Eye (tissue), 1 donor: ENCODE measurements at regions not wholly inside any gene's neighbourhood (a gene's known extent, or its start where the extent isn't known, plus 50 kb on each side); places are given as distances from the start of the nearest gene placed in this dataset.
A peak's percentile ranks its signal among the peaks of the same experiment; 100 is the strongest.
"Not testable (repeated sequence)": the region's sequence is repeated elsewhere in the genome, so short reads cannot be mapped to it uniquely, and the experiment has no call there.

Experiments used
- DNase-seq: peaks from one replicate; pipeline ENCODE4 v3.0.0-alpha.2; 2015

DNA sequence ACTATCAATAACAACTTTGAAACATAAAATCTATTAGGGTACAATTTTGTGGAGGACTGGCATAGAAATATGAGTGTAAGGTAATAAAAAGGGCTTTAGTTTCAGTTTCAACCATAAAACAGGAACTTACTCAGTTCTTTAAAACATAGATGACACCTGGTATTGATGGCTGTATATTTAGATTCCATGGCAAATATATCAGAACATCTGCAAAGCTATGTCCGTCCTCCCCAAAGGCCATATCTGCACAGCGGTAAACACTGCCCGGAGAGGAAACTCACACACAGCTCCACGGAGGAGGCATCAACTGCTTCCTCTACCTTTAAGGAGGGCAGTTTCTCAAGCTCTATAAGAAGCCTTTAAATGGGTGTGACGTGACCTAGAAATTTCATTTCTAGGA is 993.3 kb downstream of the BRD1 start:
- DNase-seq: no peak

DNA sequence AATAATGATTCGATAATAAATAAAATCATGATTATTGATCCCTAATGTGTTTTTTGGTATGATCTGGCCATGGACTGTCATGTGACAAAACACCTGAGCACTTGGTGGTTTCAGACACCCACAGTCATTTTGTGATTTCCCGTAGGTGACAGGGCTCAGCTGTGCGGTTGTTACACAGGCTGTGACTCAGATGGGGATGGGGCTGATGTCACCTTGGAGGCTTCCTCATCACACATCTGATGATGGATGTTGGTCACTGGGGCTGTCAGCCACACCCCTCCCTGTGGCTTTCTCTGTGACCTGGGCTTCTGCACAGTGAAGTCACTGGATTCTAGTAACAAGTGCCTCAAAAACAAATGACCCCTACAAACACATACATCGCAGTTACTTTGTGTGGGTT is 995.1 kb downstream of the BRD1 start:
- no peak for DNase-seq

DNA sequence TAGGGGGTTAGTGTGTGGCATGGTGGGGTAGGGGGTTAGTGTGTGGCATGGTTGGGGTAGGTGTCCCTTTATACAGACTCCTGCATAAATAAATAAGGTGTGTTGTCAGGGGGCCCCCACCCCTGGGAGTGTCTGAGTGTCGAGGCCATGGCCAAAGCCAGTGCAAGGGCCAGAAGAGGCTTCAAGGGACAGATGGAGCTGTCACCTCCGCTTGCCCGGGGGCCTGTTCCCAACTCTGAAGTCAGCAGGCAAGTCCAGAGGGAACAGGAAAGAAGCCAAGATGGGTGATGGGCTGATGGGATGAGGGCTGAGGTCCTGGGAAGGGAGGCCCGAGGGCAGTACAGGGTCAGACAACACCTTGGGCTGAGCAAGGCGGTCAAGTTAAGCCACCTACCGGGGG is 997.8 kb downstream of the BRD1 start:
- no peak for DNase-seq

DNA sequence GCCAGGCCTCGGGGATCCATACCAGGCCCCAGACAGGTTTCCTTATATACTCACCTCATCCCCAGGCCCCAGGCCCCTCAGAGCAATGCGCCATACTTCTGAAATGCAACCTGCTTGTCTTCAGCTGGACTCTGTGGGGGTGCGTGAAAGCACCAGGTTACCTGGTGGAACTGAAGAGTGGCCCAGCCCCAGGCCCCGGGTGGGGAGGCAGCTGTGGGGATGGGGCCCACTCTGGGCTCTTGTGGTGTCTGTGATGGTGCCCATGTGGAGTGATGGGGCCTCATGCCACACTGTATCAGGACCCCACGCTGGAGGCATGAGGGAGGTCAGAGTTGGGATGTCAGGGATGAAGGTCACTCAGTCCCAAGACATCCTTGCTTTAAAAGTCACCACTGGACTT is 999.0 kb downstream of the BRD1 start:
- DNase-seq: no peak

DNA sequence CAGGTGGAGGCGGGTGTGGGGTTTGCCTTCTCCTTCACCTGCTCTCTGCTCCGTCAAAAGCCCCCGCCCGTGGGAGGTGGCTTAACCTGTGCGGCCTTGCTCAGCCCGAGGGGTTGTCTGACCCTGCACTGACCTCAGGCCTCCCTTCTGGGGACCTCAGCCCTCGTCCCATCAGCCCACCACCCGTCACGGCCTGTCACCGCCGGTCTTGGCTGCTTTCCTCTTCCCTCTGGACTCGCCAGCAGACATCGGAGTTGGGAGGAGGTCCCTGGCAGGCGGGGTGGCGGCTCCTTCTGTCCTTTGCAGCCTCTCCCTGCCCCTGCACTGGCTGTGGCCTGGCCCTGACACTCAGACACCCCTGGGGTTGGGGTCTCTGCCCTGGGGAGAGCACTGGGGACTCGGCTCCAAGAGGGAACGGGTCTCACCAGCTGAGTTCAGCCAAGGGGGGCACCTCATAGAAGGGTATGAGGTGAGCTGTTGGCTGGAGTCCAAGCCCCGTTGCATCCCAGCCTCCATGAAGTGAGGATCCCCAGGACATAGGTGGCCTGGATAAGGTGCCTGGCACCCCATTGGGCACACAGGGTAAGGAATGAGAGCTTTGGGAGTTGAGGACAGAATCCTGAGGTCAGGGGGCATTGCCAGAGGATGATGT is 999.6 kb downstream of the BRD1 start:
- DNase-seq: peak; percentile 36

DNA sequence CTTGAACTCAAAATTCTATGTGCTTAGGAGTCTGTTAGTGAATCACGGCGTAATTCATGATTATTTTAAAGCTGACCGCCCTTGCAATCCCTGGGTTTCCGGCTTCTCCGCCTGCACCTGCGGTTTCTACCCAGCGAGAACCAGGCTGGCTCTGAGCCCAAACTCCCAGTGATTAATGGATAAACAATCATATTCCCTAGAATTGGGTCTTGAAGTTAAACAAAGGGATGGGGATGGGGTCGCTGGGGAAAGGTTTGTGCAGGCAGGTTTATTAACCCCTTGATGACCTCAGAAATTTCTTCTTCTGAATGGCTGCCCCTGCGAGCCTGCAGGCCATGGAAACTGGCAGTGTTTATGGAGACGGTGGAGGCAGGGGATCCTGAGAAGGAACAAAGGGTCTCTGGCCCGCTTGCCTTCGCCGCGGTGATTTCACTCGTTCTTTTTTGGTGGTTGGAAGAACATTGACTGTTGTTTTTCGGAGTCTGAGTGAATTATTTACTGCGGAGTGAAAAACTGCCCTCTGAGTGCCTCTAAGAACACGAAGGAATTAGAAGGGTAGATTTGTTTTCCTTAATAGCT is 1000.3 kb downstream of the BRD1 start:
- DNase-seq: peak; percentile 31

DNA sequence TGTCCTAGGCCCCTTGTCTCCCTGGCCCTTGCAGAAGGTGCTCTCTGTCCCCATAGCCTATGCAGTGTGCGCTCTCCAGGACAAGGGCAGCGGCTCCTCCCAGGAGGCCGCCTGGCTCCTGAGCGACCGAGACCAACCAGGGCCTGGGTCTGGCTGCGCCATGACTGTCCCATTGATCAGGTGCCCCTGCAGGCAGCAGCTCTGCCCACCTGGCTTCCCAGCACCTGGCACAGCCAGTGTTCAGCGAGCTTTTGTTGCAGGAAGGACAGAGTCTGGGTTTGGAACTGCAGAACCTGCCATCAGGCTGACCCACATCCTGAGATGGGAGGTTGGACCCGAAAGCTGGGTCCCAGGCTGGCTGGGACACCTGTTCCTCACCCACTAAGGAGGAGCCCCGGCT is 1001.1 kb downstream of the BRD1 start:
- no peak for DNase-seq

DNA sequence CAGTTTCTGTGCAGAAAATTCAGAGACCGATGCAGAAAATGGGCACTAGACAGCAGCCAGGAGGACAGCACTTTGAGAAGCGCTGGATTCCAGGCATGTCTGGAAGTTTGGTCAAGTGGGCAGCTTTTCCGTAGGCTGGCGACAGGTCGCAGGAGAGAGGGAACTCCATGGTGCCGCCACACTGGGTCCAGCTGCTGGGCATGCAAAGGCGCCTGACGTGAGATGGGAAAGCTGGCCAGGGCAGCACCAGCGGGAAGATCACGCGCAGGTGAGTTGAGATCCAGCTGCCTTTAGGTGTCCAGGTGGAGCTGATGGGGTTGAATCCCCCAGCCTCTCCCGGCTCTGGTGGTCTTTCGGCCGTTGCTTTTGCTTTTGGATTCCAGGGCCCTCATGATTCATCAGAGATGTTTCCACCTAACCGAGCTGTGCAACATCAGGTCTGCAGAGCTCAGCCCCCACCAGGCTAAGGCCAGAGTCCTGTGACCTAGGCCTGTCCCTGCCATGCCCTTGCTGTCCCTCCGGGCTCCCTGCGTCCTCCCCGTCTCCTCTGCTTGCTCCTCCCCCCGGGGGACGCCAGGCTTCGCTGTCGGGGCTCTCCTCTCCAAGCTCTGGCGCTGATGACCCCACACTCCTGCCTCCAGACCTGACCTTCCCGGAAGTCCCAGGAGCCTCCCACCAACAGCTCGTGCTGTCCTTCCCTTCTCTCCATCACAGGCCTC is 1001.7 kb downstream of the BRD1 start:
- no peak for DNase-seq

DNA sequence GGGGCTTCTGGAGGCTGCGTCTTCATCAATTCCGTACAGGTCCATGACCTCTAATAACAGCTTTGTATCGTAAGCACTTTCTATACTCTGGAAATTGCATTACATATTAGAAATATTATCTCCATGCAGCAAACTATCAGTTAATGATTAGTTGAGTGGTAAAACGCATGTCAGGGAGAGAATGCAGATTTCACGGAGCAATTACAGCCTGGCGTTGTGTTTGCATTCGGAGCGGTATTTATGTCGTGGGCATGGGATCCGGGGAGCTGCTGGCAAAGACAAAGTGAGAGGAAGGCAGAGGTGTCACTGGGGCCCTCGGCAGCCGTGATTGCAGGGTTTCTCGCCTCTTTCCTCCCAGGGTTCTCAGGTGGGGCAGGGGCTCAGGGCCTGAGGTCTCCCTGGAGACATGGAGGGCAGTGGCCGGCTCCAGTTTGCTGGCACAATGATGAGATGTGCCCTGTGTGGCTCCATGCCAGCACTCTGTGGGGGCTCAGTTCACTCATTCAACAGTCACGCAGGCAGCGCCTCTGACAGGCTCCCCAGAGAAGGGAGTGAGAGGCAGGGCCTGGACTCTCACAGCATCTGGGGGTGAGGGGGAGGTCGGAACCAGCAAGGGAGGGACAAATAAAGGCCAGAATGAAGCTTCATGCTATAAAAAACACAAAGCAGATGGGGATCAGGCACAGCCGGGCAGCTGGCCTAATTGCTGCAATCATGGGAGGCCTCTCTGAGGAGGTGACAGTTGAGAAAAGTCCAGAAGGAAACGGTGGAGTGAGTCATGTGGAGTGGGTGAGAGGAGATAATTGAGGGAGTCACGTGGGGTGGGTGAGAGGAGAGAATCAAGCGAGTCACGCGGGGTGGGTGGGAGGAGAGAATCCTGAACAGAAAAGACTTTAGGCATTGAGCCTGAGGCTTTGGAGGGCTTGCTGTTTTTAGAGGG is 1002.7 kb downstream of the BRD1 start:
- DNase-seq: peak; percentile 42

DNA sequence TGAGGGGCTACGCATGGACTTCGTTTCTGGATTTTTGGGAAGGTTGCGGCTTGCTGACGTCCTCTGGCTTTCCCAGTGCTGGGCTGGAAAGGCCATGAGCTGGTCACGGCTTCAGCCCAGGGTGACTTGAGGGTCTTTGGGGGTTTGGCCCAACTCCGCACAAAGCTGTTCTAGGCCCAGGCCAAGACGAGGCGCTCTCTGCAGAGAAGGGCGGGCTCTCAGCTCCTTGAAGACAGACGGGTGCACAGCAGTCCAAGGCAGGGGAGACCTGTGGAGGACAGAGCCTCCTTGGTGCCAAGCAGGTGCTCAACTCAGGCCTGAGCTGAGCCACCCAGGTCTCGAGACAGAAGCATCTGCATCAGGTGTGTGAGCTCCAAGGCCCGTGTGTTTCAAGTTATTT is 1003.7 kb downstream of the BRD1 start:
- DNase-seq: no peak

DNA sequence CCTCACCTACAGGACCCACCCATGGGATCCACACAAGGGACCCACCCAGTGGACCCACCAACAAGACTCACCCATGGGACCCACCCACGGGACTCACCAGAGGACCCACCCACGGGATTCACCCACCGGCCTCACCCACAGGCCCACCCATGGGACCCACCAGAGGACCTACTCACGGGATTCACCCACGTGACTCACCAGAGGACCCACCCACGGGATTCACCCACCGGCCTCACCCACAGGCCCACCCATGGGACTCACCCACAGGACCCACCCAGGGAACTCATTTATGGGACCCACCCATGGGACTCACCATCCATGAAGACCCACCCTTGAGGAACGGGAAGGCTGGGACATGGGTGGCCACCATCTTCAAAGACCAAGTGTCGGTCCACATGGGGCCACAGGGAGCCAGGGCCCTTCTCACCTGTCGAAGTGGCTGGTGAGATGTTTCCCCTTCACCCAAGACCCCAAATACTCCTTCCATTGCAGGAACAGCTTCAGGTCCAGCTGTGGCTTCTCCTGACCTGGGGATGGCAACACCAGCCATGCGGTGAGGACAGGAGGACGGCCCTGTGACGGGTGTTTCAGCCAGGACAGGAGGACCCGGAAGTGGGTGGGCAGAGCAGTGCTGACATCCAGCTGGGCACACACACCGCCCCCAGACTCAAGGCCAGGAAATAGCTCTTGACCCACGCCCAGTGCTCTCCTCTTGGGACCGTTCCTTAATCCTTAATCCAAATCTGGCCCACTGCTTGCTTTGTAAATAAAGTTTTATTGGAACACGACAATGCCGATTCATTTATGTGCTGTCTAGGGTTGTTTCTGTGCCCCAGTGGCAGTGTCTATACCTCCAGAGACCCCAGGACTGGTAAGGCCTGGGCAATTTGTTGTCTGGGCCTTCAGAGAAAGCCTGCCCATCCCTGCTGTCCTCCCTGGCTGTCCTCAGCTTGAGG is 1005.1 kb downstream of the BRD1 start:
- no peak for DNase-seq

DNA sequence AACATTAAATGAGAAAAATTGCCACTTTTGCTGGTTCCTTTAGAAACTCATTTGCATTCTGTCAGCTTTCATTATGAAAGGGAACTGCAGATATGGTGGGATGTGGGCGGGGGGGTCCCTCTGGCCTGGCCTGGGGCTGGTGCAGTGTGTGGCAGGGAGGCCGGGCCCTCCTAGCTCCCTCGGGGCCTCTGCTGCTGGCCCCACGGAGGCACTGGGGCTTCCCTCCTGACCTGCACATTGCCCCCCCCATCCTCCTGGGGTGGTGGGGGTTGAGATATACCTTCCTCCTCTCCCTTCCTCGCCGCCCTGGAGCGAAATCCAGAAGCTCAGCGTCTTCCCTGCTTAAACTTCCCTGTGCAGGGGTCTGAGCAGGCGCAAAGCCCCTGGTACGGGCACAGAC is 1005.9 kb downstream of the BRD1 start:
- no peak for DNase-seq

DNA sequence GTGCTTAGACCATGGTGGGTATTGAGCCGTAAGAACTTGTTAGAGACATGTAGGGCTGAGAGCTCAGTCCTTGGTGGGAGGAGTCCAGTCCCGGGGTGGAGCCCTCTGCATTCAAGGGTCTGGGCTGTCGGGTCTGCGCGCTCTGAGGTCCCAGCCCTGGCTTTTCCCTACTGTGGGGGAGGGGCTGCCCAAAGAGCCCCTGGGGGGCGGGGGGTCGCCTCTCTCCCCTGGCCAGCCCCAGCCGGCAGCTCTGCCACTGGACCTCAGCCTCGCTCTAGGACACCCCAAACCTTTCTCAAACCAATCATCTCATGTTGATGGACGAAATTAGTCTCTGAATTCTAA is 1006.4 kb downstream of the BRD1 start:
- DNase-seq: no peak

DNA sequence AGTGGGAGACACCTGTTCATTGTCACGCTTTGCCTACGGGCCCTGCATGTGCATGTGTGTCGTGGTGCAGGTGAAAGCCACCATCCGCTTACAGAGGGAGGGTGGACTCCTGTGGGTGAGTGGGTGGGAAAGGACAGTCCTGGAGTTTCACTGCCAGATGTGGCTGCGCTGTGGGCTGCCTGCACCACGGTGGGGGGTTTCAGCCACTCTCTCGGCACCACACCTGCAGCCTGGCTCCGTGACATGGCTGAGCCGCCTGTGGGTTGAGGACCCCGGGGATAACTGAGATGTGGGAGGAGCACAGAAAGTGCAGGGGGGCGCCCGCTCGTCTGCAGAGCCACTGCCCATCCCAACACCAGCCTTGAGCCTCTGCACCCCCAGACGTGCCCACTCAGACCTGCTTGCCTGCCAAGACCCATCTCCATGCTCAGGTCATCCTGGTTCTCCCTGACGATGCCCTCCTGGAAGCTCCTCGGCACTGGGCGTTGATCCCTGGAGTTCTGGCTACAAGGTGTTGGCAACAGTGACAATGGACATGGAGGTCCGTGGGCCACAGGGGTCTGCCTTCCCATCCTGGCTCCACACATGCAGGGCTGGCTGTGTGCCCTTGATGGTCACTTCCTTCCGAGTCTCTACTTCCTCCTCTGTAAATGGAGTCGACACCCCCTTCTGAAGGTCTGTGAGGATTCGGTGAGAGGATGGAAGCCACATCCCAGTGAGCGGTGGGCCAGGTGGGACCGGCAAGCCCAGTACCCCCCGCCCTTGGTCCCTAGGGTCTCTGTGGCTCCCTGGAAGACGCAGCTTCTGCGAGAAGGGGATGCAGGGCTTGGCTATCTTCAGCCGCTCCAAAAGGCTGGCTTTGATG is 1007.0 kb downstream of the BRD1 start:
- DNase-seq: no peak

DNA sequence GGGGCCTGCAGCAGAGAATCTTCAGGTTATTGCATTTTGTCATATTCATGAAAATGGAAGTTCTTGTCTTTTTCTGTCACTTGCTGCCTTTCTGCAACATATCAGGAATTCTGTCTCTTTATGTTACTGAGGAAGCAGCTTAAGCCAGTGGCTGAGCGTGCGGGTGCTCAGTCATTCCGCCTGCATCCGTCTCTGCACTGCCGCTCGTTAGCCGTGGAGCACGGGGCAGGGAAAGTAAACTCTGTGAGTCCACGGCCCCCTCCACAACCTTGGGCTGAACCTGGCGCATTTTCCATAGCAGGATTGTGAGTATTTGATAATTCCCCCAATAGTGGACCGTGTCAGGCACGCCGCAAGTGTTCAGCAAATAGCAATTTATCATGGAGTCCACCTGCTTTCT is 1007.7 kb downstream of the BRD1 start:
- no peak for DNase-seq

DNA sequence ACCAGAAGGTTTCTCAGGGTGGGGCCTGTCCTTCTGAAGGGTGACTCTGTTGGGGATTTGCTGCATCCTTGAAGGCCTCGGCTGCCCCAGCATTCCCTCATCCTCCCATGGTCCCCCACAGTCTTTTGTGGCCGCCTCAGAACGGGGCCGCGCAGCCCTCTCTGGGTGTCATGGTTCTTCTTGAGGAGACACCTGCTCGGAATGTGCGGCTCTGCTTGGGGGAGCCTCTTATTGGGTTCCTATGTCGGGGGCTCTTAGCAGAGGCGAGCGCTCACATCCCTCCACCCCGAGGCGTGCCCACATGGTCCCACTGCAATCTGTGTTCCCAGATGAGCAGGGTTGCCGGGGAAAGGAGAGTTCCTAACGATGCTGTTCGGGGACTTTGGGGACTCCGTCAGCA is 1008.4 kb downstream of the BRD1 start:
- no peak for DNase-seq

DNA sequence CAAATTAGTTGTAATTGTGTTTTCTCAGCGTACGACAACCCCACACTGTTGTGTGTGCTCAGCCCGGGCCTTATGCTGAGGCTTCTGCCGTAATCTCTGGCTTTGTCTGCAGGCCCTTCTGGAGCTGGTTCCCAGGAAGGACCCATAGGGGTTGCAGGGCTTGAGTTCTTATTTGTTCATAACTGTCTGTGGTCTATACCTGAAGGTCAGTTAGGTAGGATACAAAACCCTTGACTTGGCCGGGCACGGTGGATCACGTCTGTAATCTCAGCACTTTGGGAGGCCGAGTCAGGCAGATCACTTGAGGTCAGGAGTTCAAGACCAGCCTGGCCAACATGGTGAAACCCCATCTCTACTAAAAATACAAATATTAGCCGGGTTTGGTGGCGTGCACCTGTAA is 1010.2 kb downstream of the BRD1 start:
- DNase-seq: not testable (repeated sequence)

DNA sequence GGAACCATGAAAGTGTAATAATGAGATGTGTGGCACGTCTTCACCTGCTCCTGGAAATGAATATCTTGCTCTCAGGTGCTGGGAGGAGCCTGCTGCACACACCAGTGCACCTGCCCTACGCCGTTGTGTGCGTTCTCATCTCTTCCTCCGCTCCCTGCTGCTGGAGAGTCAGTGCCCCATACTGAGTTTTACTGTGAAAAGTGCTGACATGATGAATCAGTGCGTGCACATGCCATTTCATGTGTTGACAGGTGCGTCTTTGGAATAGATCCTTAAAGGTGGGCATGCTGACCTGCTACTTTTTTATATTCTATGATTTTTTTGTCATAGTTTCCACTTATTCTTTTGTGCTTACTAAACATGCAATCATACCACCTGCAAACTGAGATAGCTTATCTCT is 1015.8 kb downstream of the BRD1 start:
- DNase-seq: no peak

DNA sequence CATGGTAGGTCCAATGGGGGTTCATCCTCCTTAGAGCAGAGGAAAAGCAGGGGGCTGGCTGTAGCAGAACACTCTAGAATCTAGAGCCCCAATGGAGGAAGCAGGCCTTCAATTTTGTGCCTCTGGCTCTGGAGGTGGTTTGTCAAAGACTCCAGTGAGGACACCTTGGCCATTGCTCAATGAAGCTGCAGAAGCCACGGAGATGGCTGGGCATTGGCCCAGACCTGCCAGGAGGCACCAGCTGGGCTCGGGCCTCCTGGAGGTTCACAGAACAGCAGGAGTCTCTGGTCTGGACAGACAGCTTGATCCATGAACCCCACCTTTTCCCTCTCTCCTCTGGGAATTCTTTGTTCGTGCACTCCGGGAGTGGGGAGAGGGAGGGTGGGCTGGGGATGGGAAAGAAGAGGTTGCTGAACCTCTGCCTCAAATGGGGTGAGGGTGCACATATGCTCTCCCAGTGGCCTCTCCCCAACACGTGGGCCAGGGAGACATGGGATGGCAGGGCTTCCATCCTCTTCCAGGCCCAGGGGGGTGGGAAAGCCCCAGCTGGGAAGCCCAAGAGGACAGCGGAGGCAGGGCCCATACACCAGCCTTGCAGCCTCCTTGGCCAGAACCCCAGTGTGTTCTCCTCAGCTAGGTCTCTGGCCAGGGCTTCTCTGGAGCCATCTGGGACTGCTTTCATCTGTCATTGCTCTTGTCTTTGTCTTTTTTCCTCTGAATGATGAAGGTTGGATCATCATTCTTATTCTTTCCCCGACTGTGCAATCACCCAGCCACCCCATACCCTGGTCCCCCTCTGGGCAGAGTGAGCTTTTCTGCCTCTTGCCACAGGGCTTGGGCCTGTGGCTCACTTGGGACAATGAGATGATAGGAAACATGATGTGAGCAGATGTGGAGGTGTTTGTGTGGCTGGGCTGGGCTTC is 1019.4 kb downstream of the BRD1 start:
- no peak for DNase-seq

DNA sequence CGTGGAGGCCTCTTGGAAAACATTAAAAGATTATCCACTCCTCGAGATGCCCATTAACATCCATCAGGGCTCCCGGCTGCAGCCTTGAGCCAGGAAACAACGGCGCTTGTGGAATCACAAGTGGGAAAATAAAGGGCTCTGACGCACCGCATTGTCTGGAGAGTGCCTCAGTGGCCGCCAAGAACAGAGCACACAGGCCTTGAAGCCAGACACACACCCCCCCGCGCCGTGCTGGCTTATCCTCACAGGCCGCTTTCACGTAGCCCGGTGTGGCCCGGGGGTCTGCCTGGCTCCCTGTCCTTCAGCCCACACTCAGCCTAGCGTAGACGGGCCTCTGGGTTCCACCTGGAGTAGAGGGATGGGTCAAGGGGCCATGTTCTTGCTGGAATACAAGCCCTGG is 1020.5 kb downstream of the BRD1 start:
- DNase-seq: no peak
